ENCODE measurements at regions not wholly inside any gene's neighbourhood (a gene's known extent, or its start where the extent isn't known, plus 50 kb on each side); places are given as distances from the start of the nearest gene placed in this dataset.

DNA sequence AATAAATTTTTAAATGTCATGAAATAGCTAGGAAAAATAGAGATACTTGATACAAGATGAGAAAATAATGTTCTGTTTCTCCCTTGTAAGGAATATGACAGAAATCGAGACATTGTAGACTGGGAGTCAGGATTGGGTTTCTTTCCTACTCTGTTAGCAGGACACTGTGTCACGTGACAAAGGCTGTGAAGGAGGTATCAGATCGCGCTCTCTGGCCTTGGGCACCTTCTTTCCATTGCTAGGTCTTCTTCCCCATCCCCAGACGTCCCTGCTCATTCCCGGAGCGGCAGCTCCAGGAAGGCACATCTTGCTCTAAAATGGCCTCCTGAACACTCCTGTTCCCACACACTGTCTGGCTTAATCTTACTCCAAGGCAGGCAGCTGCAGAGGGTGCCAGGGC lies 133.4 kb downstream of the TM9SF2 start:
- DNase-seq, result no peak

DNA sequence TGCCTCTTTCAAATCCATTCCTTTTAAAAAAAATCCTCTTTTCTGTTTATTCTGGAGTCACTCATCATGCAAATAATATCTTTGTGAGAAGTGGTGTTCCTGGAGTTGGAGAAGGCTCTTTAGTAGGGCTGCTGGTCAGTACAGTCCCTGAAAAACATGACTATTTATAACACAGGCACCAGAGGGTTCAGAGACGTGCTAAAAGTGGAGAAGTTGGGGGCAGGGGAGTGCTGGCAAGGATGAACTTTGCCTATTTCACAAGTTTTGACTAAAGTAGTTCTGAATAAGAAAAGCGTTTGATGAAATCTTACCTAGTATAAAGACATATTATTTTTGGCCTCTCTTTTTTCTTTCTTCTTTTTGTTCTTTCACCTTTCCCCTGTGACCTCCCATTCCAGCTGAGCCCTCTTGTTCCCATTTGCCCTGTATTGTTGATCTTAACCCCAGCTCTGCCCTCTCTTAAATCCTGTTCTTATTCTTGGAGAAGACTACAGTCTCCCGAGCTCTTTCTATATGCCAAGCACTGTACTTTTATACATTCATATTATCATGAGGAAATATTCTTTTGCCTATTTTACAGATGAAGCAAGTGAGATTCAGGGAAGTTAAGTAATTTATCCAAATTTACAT lies 129.1 kb downstream of the TM9SF2 start:
- DNase-seq, result no peak

- no peak for DNase-seq
Measured at GRCh38 chr13:99629641-99630040, 128.4 kb downstream of the TM9SF2 start.

- no peak for DNase-seq
Measured at GRCh38 chr13:99628442-99628841, 127.2 kb downstream of the TM9SF2 start.

DNA sequence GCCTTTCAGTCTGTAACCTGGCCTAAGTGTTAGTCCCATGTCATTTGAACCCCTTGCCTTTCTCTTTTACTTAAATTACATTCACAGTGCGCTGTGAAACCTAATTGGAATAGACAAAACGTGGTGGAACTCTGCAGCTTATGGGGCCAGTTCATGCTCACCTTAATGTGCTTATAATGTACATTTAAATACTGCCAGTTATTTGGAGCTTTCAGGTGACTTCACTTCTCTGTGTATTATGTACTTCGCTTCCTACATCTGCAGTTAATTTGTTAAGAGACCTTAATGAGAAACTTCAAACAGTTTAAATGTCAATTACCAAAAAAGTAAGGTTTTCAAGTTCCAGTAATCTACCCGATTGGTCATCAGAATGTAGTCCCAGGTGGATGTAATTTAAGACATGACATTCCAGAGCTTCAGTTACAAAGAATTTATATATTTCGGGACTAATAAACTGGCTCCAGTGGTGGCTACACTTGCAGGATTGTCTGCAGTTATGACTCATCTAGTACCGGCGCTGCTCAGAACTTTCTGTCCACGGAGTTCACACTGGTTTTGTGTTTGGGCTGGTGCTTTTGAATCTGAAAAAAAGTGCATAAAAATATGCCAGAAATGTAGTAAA lies 125.3 kb downstream of the TM9SF2 start:
- DNase-seq, result no peak

GRCh38 chr13:99624936-99625540 lies 123.8 kb downstream of the TM9SF2 start:
- DNase-seq, result no peak

- no peak for DNase-seq
Measured at GRCh38 chr13:99620806-99621205, 119.5 kb downstream of the TM9SF2 start.

DNA sequence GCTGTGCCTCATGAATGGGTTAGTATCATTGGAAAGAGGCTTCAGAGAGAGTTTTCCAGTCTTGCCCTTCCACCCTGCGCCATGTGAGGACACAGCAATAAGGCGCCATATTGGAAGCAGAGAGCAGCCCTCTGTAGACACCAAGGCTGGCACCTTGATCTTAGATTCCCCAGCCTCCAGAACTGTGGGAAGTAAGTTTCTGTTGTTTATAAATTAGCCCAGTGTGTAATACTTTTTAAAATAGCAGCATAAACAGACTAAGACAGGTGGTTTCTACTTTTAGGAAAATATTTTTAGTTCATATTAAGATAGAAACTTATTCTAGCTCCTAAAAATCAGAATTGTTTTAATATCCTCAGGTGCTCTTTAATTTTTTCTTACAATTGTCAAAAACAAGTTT lies 117.9 kb downstream of the TM9SF2 start:
- no peak for DNase-seq

- DNase-seq, result peak in 1 of 4 experiments; percentile 4
Measured at GRCh38 chr13:99617474-99618255, 116.4 kb downstream of the TM9SF2 start.

- no peak for DNase-seq
Measured at GRCh38 chr13:99614465-99614885, 113.2 kb downstream of the TM9SF2 start.

Data from activated naive CD4-positive, alpha-beta T cell (primary cell).